ENCODE measurements at regions not wholly inside any gene's neighbourhood (a gene's known extent, or its start where the extent isn't known, plus 50 kb on each side); places are given as distances from the start of the nearest gene placed in this dataset.

DNA sequence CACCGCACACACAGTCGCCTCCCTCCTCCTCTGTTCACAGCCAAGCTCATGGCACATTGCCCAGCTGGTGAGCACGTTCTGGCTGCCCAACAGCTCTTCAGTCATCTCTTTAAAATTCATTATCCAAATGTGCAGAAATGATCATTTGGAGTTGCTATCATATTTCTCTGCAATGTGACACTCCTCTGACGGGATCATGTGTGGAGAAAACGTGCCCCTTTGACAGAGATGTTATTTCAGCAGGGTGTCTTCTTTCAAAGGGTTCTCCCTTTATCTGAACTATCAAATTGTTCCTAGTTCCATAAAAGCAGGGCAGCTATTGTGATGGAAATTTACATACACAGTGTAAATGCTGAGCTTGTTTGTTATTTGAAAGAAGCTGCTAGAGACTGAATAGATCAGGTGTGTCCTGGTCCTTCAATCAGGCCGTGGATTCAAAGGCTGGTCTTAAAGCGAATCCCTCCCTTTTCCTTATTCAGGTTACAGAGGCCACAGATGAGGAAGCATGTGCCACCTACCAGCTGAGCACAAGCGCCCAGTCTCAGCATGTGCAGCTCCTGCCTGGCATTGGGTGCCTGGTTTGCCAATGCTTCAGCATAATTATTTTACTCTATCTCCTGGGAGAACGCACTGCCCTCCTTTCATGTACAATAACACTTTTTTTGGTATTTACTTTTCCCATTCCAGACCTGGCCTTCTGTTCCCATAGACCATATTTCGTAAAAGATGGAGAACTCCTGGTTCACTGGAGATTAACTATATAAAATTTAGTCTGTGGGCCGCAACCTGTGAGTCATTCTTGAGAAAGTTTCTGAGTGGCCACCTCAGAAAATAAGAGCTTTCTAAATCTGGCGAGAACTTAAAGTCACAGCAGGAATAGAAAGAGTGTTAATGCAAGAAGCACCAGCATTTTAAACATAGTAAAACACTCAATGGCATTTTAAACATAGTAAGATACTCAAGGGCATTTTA lies 433.7 kb downstream of the ENC1 start:
- DNase-seq = peak; percentile 87

DNA sequence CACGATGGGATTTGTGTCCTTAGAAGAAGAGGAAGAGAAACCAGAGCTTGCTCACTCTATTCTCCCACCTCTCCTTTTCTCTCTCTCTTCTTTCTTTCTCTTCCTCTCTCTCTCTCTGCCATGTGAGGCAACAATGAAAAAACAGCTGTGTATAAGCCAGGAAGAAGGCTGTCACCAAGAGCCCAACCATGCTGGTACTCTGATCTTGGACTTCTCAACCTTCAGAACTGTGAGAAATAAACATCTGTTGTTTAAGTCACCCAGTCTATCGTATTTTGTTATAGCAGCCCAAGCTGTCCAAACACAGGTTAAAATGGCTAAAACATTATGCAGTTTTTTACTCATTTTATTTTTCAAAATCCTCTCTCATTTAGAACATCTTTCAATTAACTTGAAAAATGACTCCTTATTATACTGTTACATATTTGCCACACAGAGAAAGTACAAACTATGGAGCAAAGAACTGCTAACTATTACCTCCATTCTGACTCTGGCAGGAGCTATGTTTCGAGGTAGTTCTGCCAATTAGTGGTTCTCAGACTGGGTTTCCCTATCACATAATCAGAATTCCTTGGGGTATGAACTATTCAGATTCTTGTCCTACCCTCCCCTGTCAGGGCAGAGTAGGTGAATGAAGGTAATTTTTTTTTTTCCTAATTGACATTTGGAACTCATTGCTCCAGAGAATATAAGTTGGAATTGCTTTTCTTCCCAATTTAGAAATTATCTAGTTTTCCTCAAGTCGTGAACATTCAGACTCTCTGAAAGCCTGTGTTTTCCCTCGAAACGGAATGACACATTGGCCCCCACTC lies 434.6 kb downstream of the ENC1 start:
- DNase-seq = peak; percentile 66

DNA sequence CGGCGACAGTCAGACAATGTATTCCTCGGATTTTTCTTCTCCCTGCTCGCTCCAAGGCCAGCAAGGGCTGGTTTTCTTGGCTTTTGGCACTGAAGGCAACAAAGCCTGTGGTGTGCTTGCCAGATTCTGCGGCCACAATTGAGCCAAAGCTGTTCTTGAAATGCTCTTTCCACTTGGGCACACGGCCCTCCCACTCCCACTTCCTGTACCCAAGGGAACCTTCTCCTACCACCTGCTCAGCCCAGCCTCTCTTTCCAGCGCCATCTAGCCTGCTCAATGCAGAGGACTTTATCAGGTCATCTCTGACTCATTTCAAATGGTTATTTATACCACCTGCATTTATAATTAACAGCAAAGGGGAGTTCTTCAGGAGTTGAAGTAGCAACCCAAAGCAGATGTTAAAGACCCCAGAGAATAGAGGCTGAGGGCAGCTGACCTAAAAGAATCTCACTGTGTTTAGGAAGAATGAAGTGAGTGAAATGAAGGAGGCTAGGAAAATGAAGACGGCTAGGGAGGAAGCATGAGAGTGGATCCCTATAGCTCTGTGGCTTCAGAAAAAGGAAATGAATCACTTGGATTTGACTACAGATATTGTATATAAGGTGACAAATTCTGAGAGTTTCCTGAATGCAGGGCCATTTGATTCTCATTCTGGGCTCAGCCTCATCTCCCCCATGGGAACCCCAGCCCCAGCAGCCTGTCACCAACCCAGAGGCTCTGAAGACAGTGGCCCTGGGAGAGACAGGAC lies 439.0 kb downstream of the ENC1 start:
- DNase-seq = no peak

DNA sequence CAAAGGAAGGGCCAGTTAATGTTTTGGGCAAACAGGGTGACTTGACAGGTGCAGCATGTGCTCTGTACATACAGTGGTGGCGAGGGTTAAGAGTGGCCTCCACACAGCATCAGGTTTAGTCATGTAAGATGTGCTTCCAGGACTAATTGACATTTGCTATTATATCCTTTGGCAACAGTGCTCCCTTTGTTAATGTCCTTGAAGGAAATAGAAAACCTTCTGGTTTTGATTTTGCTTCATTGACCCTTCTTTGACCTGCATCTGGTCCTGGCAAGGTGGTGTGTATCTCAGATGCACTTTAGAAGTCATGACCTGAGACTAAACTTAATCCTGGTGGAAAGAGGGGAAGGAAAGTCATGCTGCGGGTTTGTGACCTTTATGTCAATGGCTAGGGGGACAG lies 440.0 kb downstream of the ENC1 start:
- DNase-seq = no peak

DNA sequence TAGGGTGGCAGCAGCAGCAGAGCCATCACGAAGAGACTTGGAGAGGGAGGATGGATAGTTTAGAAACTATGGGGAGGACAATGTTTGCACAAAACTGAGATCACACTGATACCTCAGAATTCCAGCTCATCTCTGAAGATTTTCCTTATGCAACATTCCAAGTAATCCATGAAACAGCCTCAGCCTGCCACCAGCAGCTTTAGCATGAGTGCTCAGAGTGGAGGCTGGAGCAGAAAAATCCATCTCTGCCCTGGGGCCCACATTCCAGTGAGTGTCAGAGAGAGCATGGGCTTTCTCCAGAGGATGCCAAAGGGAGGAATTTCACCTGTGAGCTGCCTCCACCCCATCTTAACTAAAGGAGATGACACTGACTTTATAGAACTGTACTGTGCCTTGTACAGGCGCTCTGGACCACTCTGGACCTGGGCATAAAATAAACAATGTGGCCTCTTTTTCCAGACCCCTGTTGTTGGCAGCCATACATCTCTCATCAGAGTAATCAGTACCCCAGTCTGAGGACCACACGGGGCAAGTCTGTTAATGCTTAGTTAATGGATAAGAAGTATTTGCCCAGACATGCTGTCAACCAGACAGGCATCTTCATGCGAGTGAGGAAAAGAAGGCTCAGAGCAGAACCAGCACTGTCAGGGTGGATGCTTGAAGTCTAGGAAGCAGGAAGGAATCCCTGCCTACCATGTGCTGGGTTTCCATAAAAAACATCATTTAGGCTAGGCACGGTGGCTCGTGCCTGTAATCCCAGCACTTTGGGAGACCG lies 440.9 kb downstream of the ENC1 start:
- no peak for DNase-seq

DNA sequence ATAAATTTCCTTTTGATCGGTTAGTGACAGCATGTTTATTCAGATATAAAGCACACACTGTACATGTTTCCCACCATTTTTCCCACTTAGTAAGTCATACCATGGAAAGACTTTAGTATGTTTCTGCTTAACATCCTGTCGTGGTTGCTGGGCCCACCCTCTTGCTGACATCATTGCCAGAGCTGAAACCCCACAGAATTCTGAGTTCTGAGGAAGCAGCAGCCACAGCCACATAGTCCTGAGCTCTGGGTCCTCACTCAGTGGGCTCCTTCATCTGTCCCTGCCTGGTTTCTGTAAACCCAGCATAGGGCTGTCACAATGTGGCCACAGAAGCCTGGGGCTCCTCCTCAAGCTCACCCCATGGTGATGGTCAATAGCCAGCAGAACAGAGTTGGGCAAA lies 441.5 kb downstream of the ENC1 start:
- DNase-seq = no peak

DNA sequence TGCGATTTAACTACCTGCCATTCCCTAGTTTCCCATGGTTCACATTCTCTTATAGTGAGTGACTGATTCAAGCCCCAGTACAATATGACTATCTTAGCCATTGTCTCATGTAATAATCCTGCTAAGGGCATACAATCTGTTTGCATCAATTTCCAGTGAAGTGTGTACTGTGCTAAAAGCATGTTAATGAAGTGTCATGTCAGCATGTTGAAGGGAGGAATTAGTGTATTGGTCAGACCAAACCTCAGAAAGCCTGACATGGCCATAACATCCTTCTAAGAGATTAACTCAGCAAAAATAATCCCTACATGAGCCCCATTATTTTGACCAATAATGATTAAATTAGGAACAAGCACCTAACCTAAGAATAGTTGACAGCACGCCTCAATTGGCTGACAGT lies 442.4 kb downstream of the ENC1 start:
- DNase-seq = no peak

DNA sequence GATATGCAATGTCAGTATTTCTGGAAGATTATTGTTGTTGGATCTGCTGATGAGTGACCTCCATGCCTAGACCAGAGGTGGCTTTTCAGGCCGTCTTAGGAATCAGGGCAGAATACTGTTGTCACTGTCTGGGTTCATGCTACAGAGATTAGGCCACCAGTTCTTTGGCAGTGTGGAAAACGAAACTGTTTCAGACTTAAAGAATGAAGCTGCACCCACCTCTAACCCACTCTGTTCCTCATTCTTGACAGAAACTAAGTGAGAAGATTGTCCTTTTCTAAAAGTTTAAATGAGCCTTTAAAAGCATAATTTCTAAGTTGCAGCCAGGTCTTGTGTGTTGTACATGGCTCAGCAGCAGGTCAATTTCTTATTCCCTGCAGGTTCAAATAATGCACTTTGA lies 444.3 kb downstream of the ENC1 start:
- DNase-seq = no peak

DNA sequence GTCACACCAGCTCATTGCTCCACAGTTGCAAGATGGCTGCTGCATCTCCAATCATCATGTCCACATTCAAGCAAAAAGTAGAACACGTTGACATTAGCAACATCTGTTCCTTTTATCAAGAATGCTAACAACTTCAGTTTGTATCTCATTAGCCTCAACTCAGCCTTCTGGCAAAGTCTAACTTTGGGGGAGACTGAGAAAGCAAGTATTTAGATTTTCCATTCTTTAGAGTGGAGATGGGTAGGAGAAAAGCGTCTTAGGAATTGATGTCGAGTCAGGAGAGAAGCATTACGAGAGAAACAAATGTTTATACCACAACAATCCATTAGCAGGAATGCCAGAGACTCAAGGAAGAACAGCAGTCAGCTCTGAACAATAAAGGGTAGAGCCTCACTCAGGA lies 446.3 kb downstream of the ENC1 start:
- no peak for DNase-seq

DNA sequence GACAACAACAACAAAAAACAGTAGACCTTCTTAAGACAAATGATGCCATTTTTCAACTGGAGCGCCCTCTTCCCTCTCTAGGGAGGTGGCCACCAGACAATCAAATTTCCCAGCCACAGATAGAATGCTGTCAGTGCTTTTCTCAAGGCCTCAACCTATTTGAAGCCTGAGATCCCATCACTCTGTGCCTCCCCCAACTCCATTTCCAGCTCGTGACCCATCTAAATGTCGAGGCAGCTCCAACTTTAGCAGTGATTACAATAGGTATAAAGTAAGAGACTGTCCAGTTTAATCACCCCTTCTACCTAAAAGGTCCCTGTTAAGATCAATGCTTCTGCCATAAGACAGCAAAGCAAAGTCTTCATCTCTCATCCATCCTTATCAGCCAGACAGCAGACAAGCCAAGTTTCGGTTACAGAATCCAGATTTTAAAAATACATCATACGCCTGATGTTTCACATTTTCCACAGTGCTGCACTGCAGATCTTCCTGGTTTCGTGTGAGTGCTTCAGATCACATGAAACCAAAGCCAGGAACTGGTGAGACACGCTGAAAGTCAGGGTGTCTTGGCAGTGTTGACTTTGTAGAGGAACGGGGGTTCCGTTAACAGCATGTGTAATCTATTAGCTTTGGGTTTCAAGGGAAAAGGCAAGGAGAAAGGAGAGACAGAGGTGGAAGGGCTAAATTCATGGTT lies 447.8 kb downstream of the ENC1 start:
- DNase-seq = no peak

DNA sequence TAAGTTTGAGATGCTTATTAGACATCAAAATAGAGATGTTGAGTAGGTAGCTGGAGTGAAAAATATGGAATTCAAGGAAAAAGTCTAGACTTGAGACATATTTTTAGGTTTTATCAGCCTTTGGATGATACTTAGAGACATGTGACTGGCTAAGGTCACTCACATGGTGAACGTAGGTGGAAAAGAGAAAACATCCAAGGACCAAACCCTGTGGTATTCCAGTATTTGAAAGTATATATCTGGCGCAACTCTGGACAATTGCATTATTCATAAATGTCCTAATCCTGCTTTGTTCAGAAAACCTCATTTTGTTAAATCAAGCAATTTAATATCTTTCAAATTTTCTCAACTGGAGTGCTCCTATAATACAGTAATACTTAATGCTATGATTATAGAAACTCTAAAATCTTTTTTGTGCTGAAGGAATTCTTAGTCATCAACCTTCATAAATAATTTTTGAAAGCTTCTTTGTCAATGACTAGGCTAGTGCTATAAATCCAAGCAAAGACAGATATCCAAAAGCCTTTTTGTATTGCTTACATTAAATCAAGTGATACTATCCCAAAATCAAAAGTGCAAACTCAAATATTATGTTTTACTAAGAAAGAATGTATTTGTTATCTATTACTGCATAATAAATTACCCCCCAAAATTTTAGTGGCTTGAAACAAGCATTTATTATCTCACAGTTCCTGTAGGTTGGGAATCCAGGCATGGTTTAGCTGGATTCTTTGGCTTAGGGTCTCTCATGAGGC lies 452.0 kb downstream of the ENC1 start:
- DNase-seq = no peak

DNA sequence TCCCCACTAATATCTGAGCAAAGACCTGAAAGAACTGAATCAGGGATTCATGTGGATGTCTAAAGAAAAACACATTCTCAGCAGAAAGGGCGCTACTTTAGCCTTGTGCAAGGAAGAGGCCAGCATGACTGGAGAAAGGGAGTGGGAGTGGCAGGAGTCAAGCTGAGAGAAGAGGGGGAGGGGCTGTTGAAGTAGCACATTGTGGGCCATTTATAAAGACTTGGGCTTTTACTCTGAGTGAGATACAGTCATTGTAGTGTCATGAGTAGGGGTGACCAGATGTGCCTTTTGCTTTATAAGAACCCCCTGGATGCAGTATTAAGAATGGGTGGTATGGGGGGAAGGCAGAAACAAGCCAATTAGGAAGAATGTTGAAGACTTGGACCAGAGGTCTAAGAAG lies 452.8 kb downstream of the ENC1 start:
- DNase-seq = no peak

DNA sequence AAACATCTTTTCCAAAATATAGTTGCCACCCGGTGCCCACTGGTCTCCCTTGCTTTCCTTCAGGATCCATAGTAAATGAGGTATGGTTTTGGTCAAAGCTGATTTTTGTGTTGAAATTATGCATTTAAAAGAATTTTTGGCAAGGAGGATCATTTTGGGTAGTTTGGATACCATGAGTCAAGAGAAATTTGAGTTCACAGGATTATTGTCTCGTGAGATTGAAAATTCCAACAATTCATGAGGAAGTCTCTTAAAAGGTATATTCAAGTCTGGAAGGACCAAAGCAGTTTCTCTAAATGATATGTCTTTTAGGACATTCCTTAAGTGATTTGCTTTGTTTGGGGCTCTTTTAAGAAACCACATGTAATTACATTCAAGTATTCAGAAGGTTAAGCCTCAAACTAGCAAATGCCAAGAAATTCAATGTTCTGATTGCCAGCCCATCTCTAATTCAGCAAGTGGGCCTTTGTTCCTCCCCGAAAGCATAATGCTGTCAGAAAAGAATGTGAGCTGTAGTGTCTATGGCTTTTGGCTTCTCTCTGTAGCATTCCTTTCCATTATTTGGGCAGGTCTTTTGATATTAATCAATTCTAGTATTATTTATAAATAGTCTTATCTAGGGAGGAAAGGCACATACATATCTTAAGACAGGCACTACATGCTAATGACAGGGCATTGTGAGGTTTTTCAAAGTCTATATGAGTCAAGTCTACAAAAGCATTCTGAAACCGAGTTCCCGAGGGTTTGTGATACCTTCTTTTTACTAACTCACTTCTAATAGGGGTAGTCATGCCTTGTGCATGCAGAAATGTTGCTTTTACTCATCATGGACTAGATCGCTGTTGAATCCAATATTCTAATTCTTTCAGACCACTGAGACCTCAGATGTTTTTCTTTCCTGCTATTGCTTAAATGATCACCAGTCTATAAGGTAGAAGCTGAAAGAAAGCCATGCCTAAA lies 453.9 kb downstream of the ENC1 start:
- DNase-seq = no peak

DNA sequence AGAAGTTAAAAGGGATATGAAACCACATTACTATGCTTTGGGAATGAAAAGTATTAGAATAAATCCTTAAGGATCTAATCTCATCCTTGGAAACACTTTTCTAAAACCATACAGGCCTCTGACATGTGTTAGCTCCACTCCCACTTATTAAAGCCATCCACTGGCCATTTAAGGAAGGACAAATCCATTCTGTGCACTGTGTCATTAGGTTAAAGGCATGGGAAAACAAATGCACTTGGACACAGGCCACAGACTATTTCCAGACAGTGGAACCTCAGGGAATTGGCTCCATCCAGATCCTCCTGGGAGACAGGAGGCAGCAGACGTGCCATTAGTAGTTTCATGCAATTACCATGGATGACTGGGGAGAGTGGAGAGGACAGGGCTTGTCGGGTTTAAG lies 454.9 kb downstream of the ENC1 start:
- DNase-seq = no peak

DNA sequence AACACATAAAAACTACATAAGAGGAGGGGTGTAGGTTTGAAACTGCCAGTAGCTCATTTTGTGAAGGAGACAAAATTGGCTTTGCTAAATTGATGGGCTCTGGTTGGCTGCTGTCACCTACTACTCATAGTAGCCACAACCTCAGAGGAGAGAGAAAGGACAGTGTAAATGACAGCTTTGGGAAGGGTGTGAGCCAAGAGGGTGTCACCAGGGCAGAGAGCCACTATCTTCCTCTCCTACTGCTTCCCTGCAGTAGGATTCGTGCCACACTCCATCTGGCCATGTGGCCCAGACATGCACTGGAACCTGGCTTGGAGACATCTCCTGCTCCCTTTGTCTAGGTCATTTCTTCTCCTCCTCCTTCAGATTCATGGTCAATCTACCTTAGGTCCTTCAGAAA lies 455.9 kb downstream of the ENC1 start:
- DNase-seq = no peak

DNA sequence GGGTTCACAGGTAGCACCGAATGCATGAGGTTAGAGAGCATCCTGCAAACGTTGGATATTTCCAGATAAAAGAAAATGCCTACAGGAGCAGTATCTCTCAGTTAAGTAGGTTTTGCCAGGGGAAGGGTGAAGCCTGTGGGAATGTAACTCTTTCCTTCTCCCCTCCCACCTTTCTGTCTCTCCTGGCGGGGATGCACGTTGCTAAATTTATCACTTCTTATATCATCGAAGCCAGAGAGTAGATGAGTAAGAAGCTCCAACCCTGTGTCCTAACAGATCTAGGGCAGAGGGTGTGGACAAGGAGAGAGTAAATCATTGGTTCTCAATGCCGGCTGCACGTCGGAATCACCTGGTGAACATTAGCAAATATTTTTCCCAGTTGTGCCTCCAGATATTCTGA lies 457.5 kb downstream of the ENC1 start:
- DNase-seq = no peak

DNA sequence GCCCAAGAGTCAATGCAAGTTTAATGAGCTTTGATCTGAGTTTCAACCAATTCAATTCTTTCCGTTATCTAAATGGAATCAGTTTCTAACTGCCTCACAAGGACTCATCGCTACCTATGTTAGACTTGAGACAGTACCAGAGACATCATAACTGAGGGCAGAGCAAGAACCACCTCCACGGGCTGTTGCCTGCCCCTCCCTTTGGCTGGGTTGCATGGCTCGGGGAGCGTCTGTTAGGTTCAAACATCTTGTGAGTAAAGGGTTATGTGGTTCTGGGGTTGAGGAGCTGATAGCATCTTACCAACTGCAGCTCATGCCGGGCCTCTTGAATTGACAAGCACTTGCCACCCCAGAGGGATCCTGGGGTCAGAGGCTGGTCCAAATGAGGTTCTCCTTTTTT lies 457.9 kb downstream of the ENC1 start:
- no peak for DNase-seq

DNA sequence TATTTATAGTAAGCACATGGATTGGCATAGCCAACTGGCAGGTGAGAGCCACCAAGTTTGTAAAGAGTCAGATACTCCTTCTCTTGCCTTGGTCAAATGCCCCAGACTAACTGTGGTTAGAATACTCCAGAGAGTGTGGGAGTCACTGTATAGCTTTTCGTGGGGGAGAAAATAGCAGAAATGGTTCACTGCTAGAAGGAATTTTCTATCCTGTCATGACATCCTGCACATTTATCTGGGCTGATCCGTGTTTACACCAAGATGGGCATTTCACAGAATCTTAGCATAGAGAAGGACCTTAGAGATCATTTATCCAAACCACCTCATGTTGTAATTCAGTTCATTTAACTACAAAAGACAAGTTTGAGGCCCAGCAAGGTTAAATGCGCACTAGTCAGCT lies 460.8 kb downstream of the ENC1 start:
- no peak for DNase-seq

DNA sequence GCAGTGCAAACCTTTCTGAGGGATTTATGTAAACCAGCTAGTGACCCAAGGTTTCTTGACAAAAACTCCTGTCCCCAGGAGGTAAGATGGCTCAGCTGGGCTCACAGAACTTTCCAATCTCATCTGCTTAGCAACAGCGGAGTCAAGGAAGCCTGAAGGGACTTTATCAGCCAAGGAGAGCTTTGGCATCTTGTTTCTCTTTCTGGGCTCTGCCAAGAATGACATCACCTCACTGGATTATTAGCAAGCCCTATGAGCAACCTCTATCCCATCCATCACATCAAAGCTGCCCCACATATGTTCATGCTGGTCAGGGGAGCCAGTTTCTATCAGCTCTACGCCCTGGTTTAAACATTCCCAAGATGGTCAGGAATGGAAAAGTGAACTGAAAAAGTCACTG lies 461.3 kb downstream of the ENC1 start:
- no peak for DNase-seq

DNA sequence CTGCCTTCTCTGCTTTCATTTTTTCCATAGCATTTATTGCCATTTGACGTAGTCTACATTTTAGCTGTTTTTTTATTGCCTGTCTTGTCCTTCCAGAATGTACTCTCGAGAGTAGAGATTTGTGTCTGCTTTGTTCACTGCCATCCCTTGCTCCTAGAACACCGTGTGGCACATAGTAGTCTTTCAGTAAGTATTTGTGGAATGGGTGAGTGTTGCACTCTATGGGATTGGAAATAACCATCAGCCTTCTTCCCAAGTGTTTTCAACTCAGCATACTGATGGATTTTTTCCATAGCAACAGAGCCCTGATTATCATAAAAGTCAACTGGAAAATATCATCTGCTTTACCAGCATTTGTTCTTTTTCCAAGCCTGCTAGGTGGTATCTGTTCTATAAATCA lies 462.6 kb downstream of the ENC1 start:
- no peak for DNase-seq

Measured in NCI-H1694 treated with DMSO at 0.1 percent for 48 hours (cell line).